Endothelial cell of umbilical vein (primary cell): ENCODE measurements at regions not wholly inside any gene's neighbourhood (a gene's known extent, or its start where the extent isn't known, plus 50 kb on each side); places are given as distances from the start of the nearest gene placed in this dataset.

ENCODE experiments used
- BruUV-seq: library from RNA; stranded (reverse); fragments of 400-500 nt; replicated peaks from 2 replicates; lab custom pipeline; 2021; lab: Mats Ljungman, UMichigan
- CTCF ChIA-PET: fragments of 300-600, 350-600 bp; sonication (Branson Sonifier 250); formaldehyde crosslinking; loops from one replicate; lab custom pipeline; 2021; ENCODE audit warnings: antibody characterized with exemption, inconsistent platforms; lab: Charles Lee
- POLR2A ChIA-PET: fragments of 300-600, 350-600 bp; sonication (Branson Sonifier 250); formaldehyde crosslinking; loops from one replicate; lab custom pipeline; 2021; ENCODE audit warnings: antibody characterized with exemption, inconsistent platforms; lab: Charles Lee
- DNase-seq: peaks from one replicate; pipeline ENCODE4 v3.0.0-alpha.2; 2011; ENCODE audit warnings: low read depth, low spot score
- FAIRE-seq: peaks from 2 replicates; lab custom pipeline; 2011; peaks lifted over from hg19 to GRCh38; lab: Jason Lieb, UNC
- H2AFZ ChIP-seq: 2 replicates; pipeline ENCODE4 v1.6.0; 2012; ENCODE audit warnings: low read depth, low read length, control low read depth, inconsistent platforms
- H3K27ac ChIP-seq: 2 replicates; pipeline ENCODE4 v1.5.1; 2011; ENCODE audit warnings: low read depth, mild to moderate bottlenecking, control low read depth, low read length, moderate library complexity; ENCODE audit not compliant: insufficient read depth
- H3K27me3 ChIP-seq, 2 experiments: 2 replicates each; pipeline versions ENCODE4 v1.6.0 to v1.6.1; 2011; ENCODE audit warnings: low read length in 2 of 2, mixed read lengths in 1 of 2; ENCODE audit not compliant: control insufficient read depth in 2 of 2, insufficient read depth in 2 of 2
- H3K36me3 ChIP-seq, 2 experiments: 2 replicates in 1 of 2; 3 replicates in 1 of 2; pipeline ENCODE4 v1.5.1; 2011; ENCODE audit warnings: low read length in 2 of 2, mild to moderate bottlenecking in 1 of 2, moderate library complexity in 1 of 2; ENCODE audit not compliant: control insufficient read depth in 2 of 2, insufficient read depth in 2 of 2; ENCODE audit errors: extremely low read depth in 1 of 2
- H3K4me1 ChIP-seq: 3 replicates; pipeline ENCODE4 v1.5.1; 2011; ENCODE audit warnings: mild to moderate bottlenecking, low read length; ENCODE audit not compliant: control insufficient read depth, insufficient read depth; ENCODE audit errors: extremely low read depth
- H3K4me2 ChIP-seq: 2 replicates; pipeline ENCODE4 v1.6.1; 2011; ENCODE audit warnings: low read length, control low read depth, mixed read lengths; ENCODE audit not compliant: insufficient read depth
- H3K4me3 ChIP-seq, 3 experiments: fragments of 200-600 bp in 1 of 3; sonication (generic), shearing (Covaris generic) in 1 of 3; replicated peaks in 1 of 3; 2 replicates each; pipeline ENCODE4 v1.5.1; 2011 to 2016; ENCODE audit warnings: control low read depth in 3 of 3, low read length in 3 of 3, mild to moderate bottlenecking in 2 of 3, inconsistent platforms in 1 of 3, low read depth in 1 of 3, moderate library complexity in 1 of 3; ENCODE audit not compliant: insufficient read depth in 1 of 3
- H3K79me2 ChIP-seq: 2 replicates; pipeline ENCODE4 v1.6.0; 2012; ENCODE audit warnings: low read length, inconsistent platforms; ENCODE audit not compliant: control insufficient read depth, insufficient read depth
- H3K9ac ChIP-seq: replicated peaks from 2 replicates; pipeline ENCODE3; 2011; ENCODE audit warnings: low read length, control low read depth; ENCODE audit not compliant: insufficient read depth; ENCODE audit errors: extremely low read depth
- H3K9me1 ChIP-seq: replicated peaks from 3 replicates; pipeline ENCODE4 v1.6.0; 2011; ENCODE audit warnings: mild to moderate bottlenecking, low read length; ENCODE audit not compliant: control insufficient read depth, insufficient read depth; ENCODE audit errors: extremely low read depth
- H3K9me3 ChIP-seq: replicated peaks from 2 replicates; pipeline ENCODE4 v1.5.1; 2012; ENCODE audit warnings: low read length, inconsistent platforms; ENCODE audit not compliant: control insufficient read depth, insufficient read depth
- H4K20me1 ChIP-seq: replicated peaks from 2 replicates; pipeline ENCODE3; 2011; ENCODE audit warnings: mild to moderate bottlenecking, low read length; ENCODE audit not compliant: control insufficient read depth, insufficient read depth; ENCODE audit errors: extremely low read depth
- EZH2 ChIP-seq: IDR thresholded peaks from 2 replicates; pipeline ENCODE4 v1.6.1; 2012; ENCODE audit warnings: borderline replicate concordance, low read depth, mild to moderate bottlenecking, moderate library complexity, low read length, inconsistent platforms; ENCODE audit not compliant: severe bottlenecking
- GATA2 ChIP-seq: IDR thresholded peaks from 2 replicates; pipeline ENCODE4 v1.7.0; 2011; ENCODE audit warnings: low read depth, mild to moderate bottlenecking, moderate library complexity, mixed read lengths, low read length; ENCODE audit not compliant: insufficient read length, insufficient read depth
- JUN ChIP-seq: IDR thresholded peaks from 2 replicates; pipeline ENCODE4 v1.6.1; 2011; ENCODE audit warnings: borderline replicate concordance, low read depth; ENCODE audit not compliant: insufficient read length, insufficient read depth
- MYC ChIP-seq: IDR thresholded peaks from one replicate; pipeline ENCODE4 v1.6.1; 2011; ENCODE audit warnings: mild to moderate bottlenecking, low read depth, low read length
- POLR2A ChIP-seq: IDR thresholded peaks from 2 replicates; pipeline ENCODE4 v1.6.1; 2012; ENCODE audit warnings: low read depth, mild to moderate bottlenecking, control low read depth, low read length
- dilution Hi-C: fragments of 300-500 bp; cut with MboI; formaldehyde crosslinking; loops from one replicate; pipeline ENCODE4 v1.15.0; 2019; ENCODE audit warnings: low sequenced_read_pairs; ENCODE audit not compliant: extremely low pct_ligation_motif_present
- intact Hi-C: fragments of 100-400 bp; cut with micrococcal nuclease; formaldehyde crosslinking; loops from one replicate; pipeline ENCODE4 v1.10.0; 2022
- TF ChIP-seq, protein P1 (sequence below): IDR thresholded peaks from 2 replicates; pipeline ENCODE4 v1.6.1; 2011; ENCODE audit not compliant: insufficient read depth, insufficient read length
- TF ChIP-seq, protein P2 (sequence below), 2 donors: IDR thresholded peaks; 1 replicate in 1 of 2; 2 replicates in 1 of 2; pipeline ENCODE4 v1.5.1; 2011; ENCODE audit warnings: low read length in 2 of 2, mild to moderate bottlenecking in 2 of 2, moderate library complexity in 2 of 2, control low read depth in 1 of 2, inconsistent platforms in 1 of 2, low read depth in 1 of 2; ENCODE audit not compliant: insufficient read depth in 1 of 2; ENCODE audit errors: extremely low read depth in 1 of 2

DNA sequence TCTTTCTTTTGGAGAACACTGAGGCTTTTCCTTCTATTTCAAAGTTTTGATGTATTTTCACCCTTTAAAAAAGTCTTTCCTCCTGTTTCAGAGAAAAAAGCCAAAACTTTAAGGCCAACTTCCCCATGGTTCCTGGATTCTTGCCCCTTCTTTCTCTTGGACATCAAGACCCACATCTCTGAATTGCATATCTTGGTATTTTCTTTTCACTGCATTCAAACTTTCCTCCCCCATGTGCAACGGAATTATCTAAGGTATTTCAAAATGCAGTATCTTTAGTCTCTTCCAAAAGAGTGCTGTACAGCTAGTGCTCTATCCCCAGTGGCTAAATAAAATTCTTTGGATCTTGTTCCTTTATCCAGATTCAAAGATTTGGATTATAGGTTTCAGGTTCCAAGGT, 81.1 kb upstream of the TSPAN2 start:
- Histone ChIP-seq H4K20me1 (no peaks in the 10 kb centered on the region), H3K27ac (no peak overlapping the region), H2AFZ (no peak overlapping the region), H3K79me2 (no peaks in the 10 kb centered on the region), H3K4me2 (no peak overlapping the region), H3K36me3 (no peaks in the 10 kb centered on the region), H3K9ac (no peak overlapping the region), H3K4me1 (peaks cover 39% of the 10 kb centered on the region), H3K9me3 (no peaks in the 10 kb centered on the region), H3K4me3 (no peak overlapping the region), H3K27me3 (no peaks in the 10 kb centered on the region), H3K9me1 (no peaks in the 10 kb centered on the region)
- POLR2A ChIA-PET: no interaction called here
- CTCF ChIA-PET: no interaction called here
- DNase-seq: no peak
- no peak for FAIRE-seq
- intact Hi-C loops (no loop called here), dilution Hi-C loops (no loop called here)
- BruUV-seq: no TSS peak
- TF ChIP-seq MYC: no peak
- TF ChIP-seq, protein P1, sequence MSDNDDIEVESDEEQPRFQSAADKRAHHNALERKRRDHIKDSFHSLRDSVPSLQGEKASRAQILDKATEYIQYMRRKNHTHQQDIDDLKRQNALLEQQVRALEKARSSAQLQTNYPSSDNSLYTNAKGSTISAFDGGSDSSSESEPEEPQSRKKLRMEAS: no peak
- no peak for TF ChIP-seq POLR2A
- no peak for TF ChIP-seq JUN
- TF ChIP-seq, protein P2, sequence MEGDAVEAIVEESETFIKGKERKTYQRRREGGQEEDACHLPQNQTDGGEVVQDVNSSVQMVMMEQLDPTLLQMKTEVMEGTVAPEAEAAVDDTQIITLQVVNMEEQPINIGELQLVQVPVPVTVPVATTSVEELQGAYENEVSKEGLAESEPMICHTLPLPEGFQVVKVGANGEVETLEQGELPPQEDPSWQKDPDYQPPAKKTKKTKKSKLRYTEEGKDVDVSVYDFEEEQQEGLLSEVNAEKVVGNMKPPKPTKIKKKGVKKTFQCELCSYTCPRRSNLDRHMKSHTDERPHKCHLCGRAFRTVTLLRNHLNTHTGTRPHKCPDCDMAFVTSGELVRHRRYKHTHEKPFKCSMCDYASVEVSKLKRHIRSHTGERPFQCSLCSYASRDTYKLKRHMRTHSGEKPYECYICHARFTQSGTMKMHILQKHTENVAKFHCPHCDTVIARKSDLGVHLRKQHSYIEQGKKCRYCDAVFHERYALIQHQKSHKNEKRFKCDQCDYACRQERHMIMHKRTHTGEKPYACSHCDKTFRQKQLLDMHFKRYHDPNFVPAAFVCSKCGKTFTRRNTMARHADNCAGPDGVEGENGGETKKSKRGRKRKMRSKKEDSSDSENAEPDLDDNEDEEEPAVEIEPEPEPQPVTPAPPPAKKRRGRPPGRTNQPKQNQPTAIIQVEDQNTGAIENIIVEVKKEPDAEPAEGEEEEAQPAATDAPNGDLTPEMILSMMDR (IDR thresholded peaks at IDR 0.05; ENCODE audit: extremely low read depth in 1 of 2, insufficient read depth in 1 of 2, low read depth in 1 of 2, low read length in 2 of 2): no peak
- no peak for TF ChIP-seq EZH2
- no peak for TF ChIP-seq GATA2
